Tibial artery (tissue), 4 donors: ENCODE measurements at regions not wholly inside any gene's neighbourhood (a gene's known extent, or its start where the extent isn't known, plus 50 kb on each side); places are given as distances from the start of the nearest gene placed in this dataset.
"Not testable (repeated sequence)": the region's sequence is repeated elsewhere in the genome, so short reads cannot be mapped to it uniquely, and the experiment has no call there.

ENCODE experiments used
- DNase-seq, 2 donors: peaks; one replicate each; pipeline ENCODE4 v3.0.0-alpha.2; 2019
- H3K27ac ChIP-seq, 2 donors: fragments of 200-600 bp; sonication (generic) in 1 of 2; 1 replicate in 1 of 2; 2 replicates in 1 of 2; pipeline ENCODE4 v1.5.1; 2018 to 2019; ENCODE audit warnings: mild to moderate bottlenecking in 1 of 2
- H3K27me3 ChIP-seq, 2 donors: fragments of 200-600 bp; sonication (generic) in 1 of 2; one replicate each; pipeline versions ENCODE4 v1.5.1 to v1.6.0; 2016 to 2019
- H3K36me3 ChIP-seq, 3 donors: fragments of 200-600 bp; sonication (generic) in 2 of 3; one replicate each; pipeline ENCODE4 v1.5.1; 2016 to 2019; ENCODE audit warnings: mild to moderate bottlenecking in 2 of 3
- H3K4me1 ChIP-seq, 4 donors: fragments of 200-600 bp; sonication (generic) in 2 of 4; 1 replicate in 3 of 4; 2 replicates in 1 of 4; pipeline ENCODE4 v1.5.1; 2016 to 2019
- H3K4me3 ChIP-seq, 2 donors: fragments of 200-600 bp; sonication (generic) in 1 of 2; 1 replicate in 1 of 2; 2 replicates in 1 of 2; pipeline ENCODE4 v1.5.1; 2018 to 2019; ENCODE audit warnings: mild to moderate bottlenecking in 2 of 2
- H3K9me3 ChIP-seq, 3 donors: fragments of 200-600 bp; sonication (generic) in 1 of 3; one replicate each; pipeline ENCODE4 v1.5.1; 2016 to 2019
- CTCF ChIP-seq, 2 experiments: fragments of 200-600 bp in 1 of 2; fragments of 450-650 bp in 1 of 2; IDR thresholded peaks; one replicate each; pipeline ENCODE4 v1.5.1; 2017 to 2019; ENCODE audit warnings: antibody characterized with exemption in 2 of 2, mild to moderate bottlenecking in 1 of 2, moderate library complexity in 1 of 2
- intact Hi-C: fragments of 100-400 bp; cut with DNase I; formaldehyde crosslinking; loops from one replicate; pipeline ENCODE4 v1.15.0; 2023; ENCODE audit warnings: low total_unique reads

- Histone ChIP-seq H3K36me3 (no peaks in the 10 kb centered on the region), H3K4me1 (no peaks in the 10 kb centered on the region), H3K27me3 (no peaks in the 10 kb centered on the region), H3K9me3 (peaks cover 0 to 5% (median 0%) of the 10 kb centered on the region in 3 donors), H3K4me3 (no peak overlapping the region), H3K27ac (no peak overlapping the region)
- intact Hi-C loops = no loop called here
- no peak for DNase-seq
- no peak for TF ChIP-seq CTCF (IDR thresholded peaks at IDR 0.05)
These were observed 763.9 kb upstream of the MGAT4C start for GRCh38 chr12:87020071-87020470.

DNA sequence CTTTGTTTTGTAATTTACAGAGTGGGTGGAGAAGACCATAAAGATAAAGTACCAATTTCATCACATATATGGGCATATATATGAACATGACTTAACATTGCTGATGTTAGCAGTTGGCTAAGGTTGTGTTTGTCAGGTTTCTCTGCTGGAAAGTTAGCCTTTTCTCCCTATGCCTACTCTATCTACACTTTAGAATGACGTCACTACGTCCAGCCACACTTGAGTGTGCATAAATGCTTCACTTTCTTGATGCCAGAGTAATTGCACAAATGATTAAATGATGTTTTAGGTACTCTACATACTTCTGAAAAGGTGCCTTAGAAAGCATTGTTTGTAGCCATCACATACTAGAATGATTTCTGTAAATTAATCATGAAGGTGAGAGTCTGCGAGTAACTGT, 759.2 kb upstream of the MGAT4C start:
- Histone ChIP-seq H3K4me3 (no peak overlapping the region), H3K4me1 (no peaks in the 10 kb centered on the region), H3K9me3 (peaks cover 0 to 5% (median 0%) of the 10 kb centered on the region in 3 donors), H3K27me3 (no peaks in the 10 kb centered on the region), H3K27ac (no peak overlapping the region), H3K36me3 (no peaks in the 10 kb centered on the region)
- DNase-seq = no peak
- intact Hi-C loops = no loop called here
- TF ChIP-seq CTCF (IDR thresholded peaks at IDR 0.05) = no peak

GRCh38 chr12:87008785-87009384, 752.7 kb upstream of the MGAT4C start:
- no peaks in the 10 kb centered on the region for H3K27me3 ChIP-seq
- DNase-seq = no peak
- intact Hi-C loops = no loop called here
- H3K4me1 ChIP-seq = no peaks in the 10 kb centered on the region
- TF ChIP-seq CTCF (IDR thresholded peaks at IDR 0.05) = no peak
- no peak overlapping the region for H3K4me3 ChIP-seq
- no peaks in the 10 kb centered on the region for H3K9me3 ChIP-seq
- H3K27ac ChIP-seq = no peak overlapping the region
- no peaks in the 10 kb centered on the region for H3K36me3 ChIP-seq

DNA sequence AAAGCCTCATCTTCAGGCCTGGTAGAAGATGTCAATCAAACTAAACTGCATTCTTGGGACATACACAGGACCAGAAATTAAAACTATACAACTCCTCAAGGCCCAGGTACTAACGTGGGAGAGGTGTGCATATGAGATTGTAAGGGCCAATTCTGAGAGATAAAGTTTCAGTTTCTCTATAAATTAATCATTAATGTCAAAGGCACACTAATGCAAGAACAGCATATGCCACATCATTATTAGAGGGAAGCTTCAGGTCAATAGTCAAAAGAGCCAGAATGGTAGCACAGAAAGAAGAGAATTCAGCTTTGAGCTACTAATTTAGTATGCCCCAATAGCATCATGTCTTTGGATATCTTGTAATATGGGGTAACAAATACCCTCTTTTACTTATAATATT, 744.9 kb upstream of the MGAT4C start:
- Histone ChIP-seq H3K4me1 (no peaks in the 10 kb centered on the region), H3K27ac (no peak overlapping the region), H3K36me3 (no peaks in the 10 kb centered on the region), H3K27me3 (no peaks in the 10 kb centered on the region), H3K4me3 (no peak overlapping the region), H3K9me3 (peaks cover 0 to 8% (median 0%) of the 10 kb centered on the region in 3 donors)
- no peak for TF ChIP-seq CTCF (IDR thresholded peaks at IDR 0.05)
- no peak for DNase-seq
- intact Hi-C loops = no loop called here

DNA sequence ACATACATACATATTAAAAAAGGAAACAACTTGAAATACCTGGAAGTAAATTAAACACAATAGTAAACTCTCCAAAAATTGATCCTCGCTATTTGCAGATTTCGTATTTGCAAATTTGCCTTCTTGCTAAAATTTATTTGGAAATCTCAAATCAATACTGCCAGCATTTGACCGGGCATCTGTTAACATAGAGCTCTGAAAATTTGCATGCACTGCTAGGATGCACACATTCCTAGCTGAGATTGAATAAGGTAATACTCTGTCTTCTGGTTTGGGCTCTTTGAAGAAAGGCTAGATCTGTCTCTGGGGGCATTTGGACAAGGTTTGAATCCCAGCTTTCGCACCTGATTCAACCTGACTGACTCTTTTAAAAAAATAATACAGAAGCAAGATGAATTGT, 729.1 kb upstream of the MGAT4C start:
- TF ChIP-seq CTCF (IDR thresholded peaks at IDR 0.05) = no peak
- no peak for DNase-seq
- H3K27me3 ChIP-seq = no peaks in the 10 kb centered on the region
- no peaks in the 10 kb centered on the region for H3K4me1 ChIP-seq
- H3K4me3 ChIP-seq = no peak overlapping the region
- H3K27ac ChIP-seq = no peak overlapping the region
- no peaks in the 10 kb centered on the region for H3K36me3 ChIP-seq
- H3K9me3 ChIP-seq = no peaks in the 10 kb centered on the region
- intact Hi-C loops = no loop called here

DNA sequence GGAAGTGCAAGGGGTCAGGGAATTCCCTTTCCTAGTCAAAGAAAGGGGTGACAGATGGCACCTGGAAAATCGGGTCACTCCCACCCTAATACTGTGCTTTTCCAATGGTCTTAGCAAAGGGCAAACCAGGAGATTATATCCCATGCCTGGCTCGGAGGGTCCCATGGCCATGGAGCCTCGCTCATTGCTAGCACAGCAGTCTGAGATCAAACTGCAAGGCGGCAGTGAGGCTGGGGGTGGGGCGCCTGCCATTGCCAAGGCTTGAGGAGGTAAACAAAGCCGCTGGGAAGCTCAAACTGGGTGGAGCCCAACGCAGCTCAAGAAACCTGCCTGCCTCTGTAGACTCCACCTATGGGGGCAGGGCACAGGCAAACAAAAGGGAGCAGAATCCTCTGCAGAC, 714.4 kb upstream of the MGAT4C start:
- H3K4me1 ChIP-seq, H3K4me3 ChIP-seq, intact Hi-C loops, H3K27me3 ChIP-seq, H3K36me3 ChIP-seq, H3K9me3 ChIP-seq, DNase-seq, H3K27ac ChIP-seq: not testable (repeated sequence)
